Liver (tissue), 3 donors: ENCODE measurements at regions not wholly inside any gene's neighbourhood (a gene's known extent, or its start where the extent isn't known, plus 50 kb on each side); places are given as distances from the start of the nearest gene placed in this dataset.
"Not testable (repeated sequence)": the region's sequence is repeated elsewhere in the genome, so short reads cannot be mapped to it uniquely, and the experiment has no call there.

ENCODE experiments used
- CTCF ChIP-seq: fragments of 150-350 bp; IDR thresholded peaks from 2 replicates; pipeline ENCODE4 v1.5.1; 2017; ENCODE audit warnings: improper control_type of control experiment, low read depth, low read length; ENCODE audit not compliant: missing input control
- FOXA2 ChIP-seq: IDR thresholded peaks from 2 replicates; pipeline ENCODE4 v1.6.1; 2016; ENCODE audit warnings: antibody characterized with exemption
- GABPA ChIP-seq, 2 donors: IDR thresholded peaks in 1 of 2; conservative IDR thresholded peaks in 1 of 2; 2 replicates each; pipeline ENCODE4 v1.6.1; 2016; ENCODE audit warnings: antibody characterized with exemption in 2 of 2, mild to moderate bottlenecking in 1 of 2, moderate library complexity in 1 of 2
- RAD21 ChIP-seq, 2 donors: IDR thresholded peaks; 2 replicates each; pipeline ENCODE4 v1.6.1; 2016; ENCODE audit warnings: antibody characterized with exemption in 2 of 2, mild to moderate bottlenecking in 2 of 2
- TAF1 ChIP-seq: conservative IDR thresholded peaks from 2 replicates; pipeline ENCODE4 v1.6.1; 2016; ENCODE audit warnings: antibody characterized with exemption, mild to moderate bottlenecking
- ZBTB33 ChIP-seq: IDR thresholded peaks from 2 replicates; pipeline ENCODE4 v1.6.1; 2016; ENCODE audit warnings: antibody characterized with exemption
- donor health status: healthy.
- donor health status: healthy.

GRCh38 chr1:143879757-143880536, 91.8 kb downstream of the FAM72C start:
- not testable (repeated sequence) for TF ChIP-seq GABPA (IDR thresholded peaks at IDR 0.05 in 1 of 2, conservative IDR thresholded peaks at IDR 0.05 in 1 of 2); CTCF; RAD21 (IDR thresholded peaks at IDR 0.05); TAF1; FOXA2; ZBTB33
